H1 (cell line): ENCODE measurements at regions not wholly inside any gene's neighbourhood (a gene's known extent, or its start where the extent isn't known, plus 50 kb on each side); places are given as distances from the start of the nearest gene placed in this dataset.

ENCODE experiments used
- CHD2 ChIP-seq: IDR thresholded peaks from 2 replicates; pipeline ENCODE4 v1.6.1; 2012; ENCODE audit warnings: low read length, improper control_type of control experiment
- CTCF ChIP-seq, 3 experiments: IDR thresholded peaks; 1 replicate in 2 of 3; 2 replicates in 1 of 3; pipeline versions ENCODE4 v1.5.1 to v1.6.1; 2011; ENCODE audit warnings: low read length in 3 of 3, mild to moderate bottlenecking in 3 of 3, inconsistent platforms in 2 of 3, low read depth in 1 of 3, moderate library complexity in 1 of 3; ENCODE audit not compliant: insufficient read depth in 1 of 3; ENCODE audit errors: control extremely low read depth in 1 of 3
- EP300 ChIP-seq, 2 experiments: IDR thresholded peaks; 1 replicate in 1 of 2; 2 replicates in 1 of 2; pipeline ENCODE4 v1.6.1; 2011 to 2012; ENCODE audit warnings: low read depth in 2 of 2, low read length in 2 of 2, mild to moderate bottlenecking in 2 of 2, borderline replicate concordance in 1 of 2, inconsistent platforms in 1 of 2, moderate library complexity in 1 of 2
- FOSL1 ChIP-seq: IDR thresholded peaks from 2 replicates; pipeline ENCODE4 v1.6.1; 2011; ENCODE audit warnings: mild to moderate bottlenecking, low read depth, low read length, moderate library complexity; ENCODE audit not compliant: insufficient read depth
- HDAC2 ChIP-seq, 2 experiments: fragments of 300-600 bp in 1 of 2; sonication (generic) in 1 of 2; IDR thresholded peaks; 2 replicates each; pipeline ENCODE4 v1.6.1; 2011 to 2012; ENCODE audit warnings: low read depth in 2 of 2, low read length in 2 of 2, mild to moderate bottlenecking in 2 of 2, moderate library complexity in 2 of 2, borderline replicate concordance in 1 of 2, inconsistent platforms in 1 of 2
- MAX ChIP-seq: IDR thresholded peaks from 2 replicates; pipeline ENCODE4 v1.6.1; 2012; ENCODE audit warnings: inconsistent platforms
- POLR2A ChIP-seq, 2 experiments: IDR thresholded peaks; 1 replicate in 1 of 2; 2 replicates in 1 of 2; pipeline ENCODE4 v1.6.1; 2011; ENCODE audit warnings: low read depth in 2 of 2, low read length in 2 of 2, mild to moderate bottlenecking in 2 of 2; ENCODE audit errors: control extremely low read depth in 1 of 2
- POLR2AphosphoS5 ChIP-seq: IDR thresholded peaks from 2 replicates; pipeline ENCODE4 v1.6.1; 2011; ENCODE audit warnings: low read depth, low read length
- RBBP5 ChIP-seq: IDR thresholded peaks from 2 replicates; pipeline ENCODE4 v1.7.1; 2012; ENCODE audit warnings: low read depth, mild to moderate bottlenecking, inconsistent platforms, low read length, moderate library complexity, borderline replicate concordance
- RFX5 ChIP-seq: IDR thresholded peaks from 2 replicates; pipeline ENCODE4 v1.6.1; 2011; ENCODE audit warnings: low read depth, low read length, improper control_type of control experiment, borderline replicate concordance
- SIN3A ChIP-seq, 2 experiments: IDR thresholded peaks in 1 of 2; conservative IDR thresholded peaks in 1 of 2; 2 replicates each; pipeline ENCODE4 v1.6.1; 2011 to 2012; ENCODE audit warnings: low read length in 2 of 2, improper control_type of control experiment in 1 of 2, low read depth in 1 of 2, mild to moderate bottlenecking in 1 of 2
- TCF12 ChIP-seq: IDR thresholded peaks from 2 replicates; pipeline ENCODE4 v1.6.1; 2011; ENCODE audit warnings: low read depth, mild to moderate bottlenecking, low read length
- TF ChIP-seq, protein P1 (sequence below): IDR thresholded peaks from 2 replicates; pipeline ENCODE4 v1.6.1; 2011; ENCODE audit warnings: low read length, improper control_type of control experiment

- TF ChIP-seq POLR2A (IDR thresholded peaks at IDR 0.05; ENCODE audit: control extremely low read depth in 1 of 2, low read depth in 2 of 2, low read length in 2 of 2) = no peak
- no peak for TF ChIP-seq EP300 (IDR thresholded peaks at IDR 0.05; ENCODE audit: borderline replicate concordance in 1 of 2, low read depth in 2 of 2, low read length in 2 of 2)
- TF ChIP-seq SIN3A (conservative IDR thresholded peaks at IDR 0.05 in 1 of 2, IDR thresholded peaks at IDR 0.05 in 1 of 2; ENCODE audit: low read depth in 1 of 2, low read length in 2 of 2) = no peak
- no peak for TF ChIP-seq TCF12
- TF ChIP-seq FOSL1 = no peak
- no peak for TF ChIP-seq CTCF (IDR thresholded peaks at IDR 0.05; ENCODE audit: control extremely low read depth in 1 of 3, insufficient read depth in 1 of 3, low read depth in 1 of 3, low read length in 3 of 3)
- TF ChIP-seq POLR2AphosphoS5 = no peak
- no peak for TF ChIP-seq RBBP5
- TF ChIP-seq CHD2 = no peak
- TF ChIP-seq HDAC2 (IDR thresholded peaks at IDR 0.05; ENCODE audit: borderline replicate concordance in 1 of 2, low read depth in 2 of 2, low read length in 2 of 2) = no peak
- no peak for TF ChIP-seq MAX
- no peak for TF ChIP-seq RFX5
- TF ChIP-seq, protein P1, sequence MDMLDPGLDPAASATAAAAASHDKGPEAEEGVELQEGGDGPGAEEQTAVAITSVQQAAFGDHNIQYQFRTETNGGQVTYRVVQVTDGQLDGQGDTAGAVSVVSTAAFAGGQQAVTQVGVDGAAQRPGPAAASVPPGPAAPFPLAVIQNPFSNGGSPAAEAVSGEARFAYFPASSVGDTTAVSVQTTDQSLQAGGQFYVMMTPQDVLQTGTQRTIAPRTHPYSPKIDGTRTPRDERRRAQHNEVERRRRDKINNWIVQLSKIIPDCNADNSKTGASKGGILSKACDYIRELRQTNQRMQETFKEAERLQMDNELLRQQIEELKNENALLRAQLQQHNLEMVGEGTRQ = no peak
Measured at GRCh38 chr15:26232691-26233090, 369.6 kb upstream of the ATP10A start.
